ENCODE measurements at regions not wholly inside any gene's neighbourhood (a gene's known extent, or its start where the extent isn't known, plus 50 kb on each side); places are given as distances from the start of the nearest gene placed in this dataset.

DNA sequence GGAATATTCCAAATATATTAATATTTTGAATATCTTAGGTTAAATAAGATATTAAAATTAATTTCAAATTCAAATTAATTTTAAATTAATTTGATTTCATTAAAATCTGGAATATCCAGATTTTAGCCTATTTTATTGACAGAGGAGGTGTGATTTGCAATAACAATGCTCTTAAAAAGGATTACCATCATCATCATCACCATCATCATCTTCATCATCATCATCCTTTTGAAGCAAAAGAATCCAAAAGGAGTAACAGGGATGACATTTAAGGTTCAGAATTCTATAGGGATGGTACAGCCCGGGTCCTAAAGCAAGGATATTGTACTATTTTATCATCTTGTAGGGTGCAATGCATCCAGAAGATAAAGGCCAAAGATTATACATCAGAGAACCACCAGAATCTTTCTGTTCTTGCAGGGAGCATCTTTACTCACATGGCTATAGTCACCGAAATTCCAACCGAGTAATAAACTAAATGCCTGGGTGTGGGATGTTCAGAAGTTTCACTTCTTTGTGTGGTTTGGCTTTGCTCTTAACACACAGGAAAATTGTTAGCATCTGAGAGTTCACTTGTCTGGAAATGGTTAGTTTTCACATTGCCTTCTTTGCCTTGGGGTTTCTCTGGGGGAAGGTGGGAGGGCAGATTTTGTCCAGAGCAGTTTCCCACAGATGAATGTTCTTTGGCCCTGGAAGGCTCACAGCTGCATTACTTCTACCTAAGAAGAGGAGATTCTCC lies 99.1 kb upstream of the ITGA6 start:
- Mint-ChIP-seq H3K27ac (no peak overlapping the region), H3K9me3 (peaks cover 0 to 2% (median 0%) of the 10 kb centered on the region in 7 donors), H3K27me3 (peaks cover 13% of the 10 kb centered on the region), H3K4me1 (peaks cover 0 to 3% (median 0%) of the 10 kb centered on the region in 4 donors), H3K4me3 (no peak overlapping the region), H3K36me3 (no peaks in the 10 kb centered on the region)
- Histone ChIP-seq H3K27ac (ENCODE audit: insufficient read depth, low read length, poor library complexity, severe bottlenecking) (no peak overlapping the region), H3K27me3 (ENCODE audit: control insufficient read depth, insufficient read depth, low read length) (peaks cover 2% of the 10 kb centered on the region), H3K36me3 (ENCODE audit: control insufficient read depth, insufficient read depth, low read length) (no peaks in the 10 kb centered on the region), H3K4me1 (ENCODE audit: control insufficient read depth, insufficient read depth, low read length, poor library complexity, severe bottlenecking) (no peaks in the 10 kb centered on the region), H3K9me3 (ENCODE audit: control insufficient read depth in 2 of 2, low read length in 2 of 2) (no peaks in the 10 kb centered on the region), H3K4me3 (ENCODE audit: low read depth, low read length) (no peak overlapping the region)
- DNase-seq (no peak), ATAC-seq (ENCODE audit: low read depth in 2 of 2) (no peak)

DNA sequence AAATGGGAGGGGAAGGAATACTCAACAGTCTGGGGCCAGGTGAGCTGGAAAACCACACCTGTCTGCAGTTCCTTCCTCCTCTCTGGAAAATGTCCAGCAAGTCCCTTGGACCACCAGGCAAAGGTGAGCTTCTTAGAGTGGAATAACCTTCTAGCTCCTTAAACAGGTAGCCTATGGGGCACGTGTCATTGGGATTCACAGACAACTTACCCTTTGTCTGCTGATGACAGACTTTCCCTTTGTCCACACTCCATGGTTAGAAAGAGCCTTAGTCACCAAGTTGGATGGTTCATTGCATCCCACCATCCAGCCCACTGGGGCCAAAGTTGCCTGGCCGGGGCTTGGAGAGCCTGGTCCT lies 98.0 kb upstream of the ITGA6 start:
- DNase-seq (no peak), ATAC-seq (ENCODE audit: low read depth in 2 of 2) (no peak)
- peaks cover 13% of the 10 kb centered on the region for H3K27me3 Mint-ChIP-seq
- no peak overlapping the region for H3K27ac Mint-ChIP-seq
- H3K27ac ChIP-seq (ENCODE audit: insufficient read depth, low read length, poor library complexity, severe bottlenecking) = no peak overlapping the region
- H3K4me1 ChIP-seq (ENCODE audit: control insufficient read depth, insufficient read depth, low read length, poor library complexity, severe bottlenecking) = no peaks in the 10 kb centered on the region
- H3K4me3 ChIP-seq (ENCODE audit: low read depth, low read length) = no peak overlapping the region
- peaks cover 0 to 2% (median 0%) of the 10 kb centered on the region in 7 donors for H3K9me3 Mint-ChIP-seq
- H3K9me3 ChIP-seq (ENCODE audit: control insufficient read depth in 2 of 2, low read length in 2 of 2) = no peaks in the 10 kb centered on the region
- peaks cover 0 to 3% (median 0%) of the 10 kb centered on the region in 4 donors for H3K4me1 Mint-ChIP-seq
- H3K4me3 Mint-ChIP-seq = no peak overlapping the region
- no peaks in the 10 kb centered on the region for H3K36me3 ChIP-seq (ENCODE audit: control insufficient read depth, insufficient read depth, low read length)
- peaks cover 2% of the 10 kb centered on the region for H3K27me3 ChIP-seq (ENCODE audit: control insufficient read depth, insufficient read depth, low read length)
- no peaks in the 10 kb centered on the region for H3K36me3 Mint-ChIP-seq

DNA sequence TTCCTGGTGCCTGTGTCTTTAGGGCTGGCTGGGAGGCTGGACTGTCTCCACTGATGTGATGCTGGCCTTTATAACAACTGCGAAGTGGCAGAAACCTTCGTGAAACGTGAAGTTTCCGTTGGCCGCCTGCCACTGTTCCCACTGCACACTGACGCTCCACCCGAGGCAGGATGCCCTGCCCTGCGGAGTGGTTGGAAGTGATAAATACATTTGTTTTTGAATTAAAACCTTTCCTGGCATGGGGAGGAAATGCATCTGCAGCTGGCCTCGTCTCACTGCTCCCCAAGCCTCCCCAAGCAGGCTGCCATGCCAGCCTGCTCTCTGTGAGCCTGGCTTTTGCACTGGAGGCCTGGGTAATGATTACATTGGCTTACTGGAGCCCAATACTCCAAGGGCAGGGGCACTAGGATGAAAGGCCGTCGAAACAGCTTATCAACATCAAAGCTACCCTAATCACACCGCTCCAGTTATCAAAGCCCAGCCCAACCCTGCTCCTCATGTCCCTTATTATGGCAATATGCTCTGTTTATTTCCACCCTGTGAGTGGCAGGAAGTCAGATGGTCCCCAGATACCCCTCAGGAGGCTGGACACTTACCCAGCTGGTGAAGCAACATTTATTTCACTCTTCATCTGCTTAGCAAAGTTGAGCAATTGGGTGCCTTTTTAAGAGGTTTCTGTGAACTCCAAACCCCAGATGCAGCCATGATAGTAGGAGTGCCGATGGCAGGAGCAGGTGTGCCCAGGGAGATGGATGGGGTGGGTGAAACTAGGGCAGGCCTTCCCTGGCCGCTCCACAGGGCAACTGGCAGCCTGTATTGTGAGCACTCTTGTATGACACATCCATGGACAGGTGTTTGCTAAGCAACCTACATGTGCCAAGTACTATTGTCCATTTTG lies 97.4 kb upstream of the ITGA6 start:
- Mint-ChIP-seq H3K9me3 (peaks cover 0 to 2% (median 0%) of the 10 kb centered on the region in 7 donors), H3K36me3 (no peaks in the 10 kb centered on the region), H3K27ac (peak overlapping the region in 1 of 3 donors; percentile 65), H3K4me3 (no peak overlapping the region), H3K27me3 (peaks cover 13% of the 10 kb centered on the region), H3K4me1 (peaks cover 0 to 3% (median 0%) of the 10 kb centered on the region in 4 donors)
- Histone ChIP-seq H3K9me3 (ENCODE audit: control insufficient read depth in 2 of 2, low read length in 2 of 2) (no peaks in the 10 kb centered on the region), H3K27ac (ENCODE audit: insufficient read depth, low read length, poor library complexity, severe bottlenecking) (no peak overlapping the region), H3K4me1 (ENCODE audit: control insufficient read depth, insufficient read depth, low read length, poor library complexity, severe bottlenecking) (no peaks in the 10 kb centered on the region), H3K36me3 (ENCODE audit: control insufficient read depth, insufficient read depth, low read length) (no peaks in the 10 kb centered on the region), H3K27me3 (ENCODE audit: control insufficient read depth, insufficient read depth, low read length) (peaks cover 2% of the 10 kb centered on the region), H3K4me3 (ENCODE audit: low read depth, low read length) (no peak overlapping the region)
- DNase-seq (no peak), ATAC-seq (ENCODE audit: low read depth in 2 of 2) (no peak)

DNA sequence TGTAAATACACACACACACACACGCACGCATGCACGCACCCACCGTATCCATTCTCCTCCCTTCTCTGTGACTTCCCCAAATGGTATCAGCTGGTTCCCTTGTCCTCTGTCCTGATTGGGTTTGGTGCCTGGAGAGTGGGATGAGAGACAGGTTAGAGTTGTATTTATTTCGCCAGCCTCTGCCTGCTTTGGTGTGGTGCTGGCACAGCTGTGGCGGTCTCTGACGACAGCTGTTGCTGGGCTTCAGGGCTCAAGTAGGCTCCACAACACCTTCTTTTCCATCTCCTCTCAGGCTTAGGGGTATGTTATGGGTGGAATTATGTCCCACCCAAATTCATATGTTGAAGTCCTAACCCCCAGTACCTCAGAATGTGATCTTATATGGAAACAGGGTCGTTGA lies 94.9 kb upstream of the ITGA6 start:
- Histone ChIP-seq H3K27me3 (ENCODE audit: control insufficient read depth, insufficient read depth, low read length) (no peaks in the 10 kb centered on the region), H3K9me3 (ENCODE audit: control insufficient read depth in 2 of 2, low read length in 2 of 2) (no peaks in the 10 kb centered on the region), H3K27ac (ENCODE audit: insufficient read depth, low read length, poor library complexity, severe bottlenecking) (no peak overlapping the region), H3K36me3 (ENCODE audit: control insufficient read depth, insufficient read depth, low read length) (no peaks in the 10 kb centered on the region), H3K4me3 (ENCODE audit: low read depth, low read length) (no peak overlapping the region), H3K4me1 (ENCODE audit: control insufficient read depth, insufficient read depth, low read length, poor library complexity, severe bottlenecking) (no peaks in the 10 kb centered on the region)
- Mint-ChIP-seq H3K27me3 (peaks cover 17% of the 10 kb centered on the region), H3K4me1 (peaks cover 0 to 3% (median 0%) of the 10 kb centered on the region in 4 donors), H3K27ac (no peak overlapping the region), H3K9me3 (peaks cover 0 to under 1% (median 0%) of the 10 kb centered on the region in 7 donors), H3K36me3 (no peaks in the 10 kb centered on the region), H3K4me3 (no peak overlapping the region)
- DNase-seq (no peak), ATAC-seq (ENCODE audit: low read depth in 2 of 2) (no peak)

DNA sequence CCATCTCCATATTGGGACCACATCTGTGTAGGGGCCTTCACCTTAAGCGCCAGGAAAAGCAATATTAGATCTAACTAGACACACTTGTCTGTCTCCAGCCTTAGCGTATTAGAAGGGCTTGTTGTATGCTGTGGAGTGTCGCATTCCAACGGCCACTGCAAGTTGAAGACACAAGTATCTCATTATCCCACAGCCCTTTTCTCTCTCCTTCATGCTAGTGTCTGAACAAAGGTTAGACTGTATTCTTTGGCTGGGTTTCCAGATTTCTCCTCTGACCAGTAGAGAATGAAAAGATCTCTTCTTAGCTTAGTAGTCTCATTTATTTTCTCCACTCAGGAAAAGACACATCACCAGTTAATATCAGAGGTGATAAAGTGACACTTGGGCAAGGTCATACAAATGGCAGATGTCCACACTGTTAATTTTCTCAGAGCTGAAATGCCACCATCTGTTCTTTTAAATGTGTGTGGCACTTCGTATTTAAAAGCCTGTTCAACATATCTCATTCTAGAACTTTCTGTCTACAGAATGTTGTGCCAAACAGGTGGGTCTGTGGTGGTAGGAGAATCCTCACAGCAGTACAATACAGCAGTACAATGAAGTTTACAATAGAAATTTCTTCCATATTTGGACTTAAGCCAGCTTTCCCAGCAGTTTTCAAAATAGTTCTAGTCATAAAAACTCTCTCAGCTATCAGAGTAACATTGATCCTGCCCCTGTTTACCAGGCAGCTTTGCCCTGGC lies 94.0 kb upstream of the ITGA6 start:
- DNase-seq (no peak), ATAC-seq (ENCODE audit: low read depth in 2 of 2) (no peak)
- H3K27ac Mint-ChIP-seq = no peak overlapping the region
- Histone ChIP-seq H3K27me3 (ENCODE audit: control insufficient read depth, insufficient read depth, low read length) (no peaks in the 10 kb centered on the region), H3K36me3 (ENCODE audit: control insufficient read depth, insufficient read depth, low read length) (no peaks in the 10 kb centered on the region), H3K4me1 (ENCODE audit: control insufficient read depth, insufficient read depth, low read length, poor library complexity, severe bottlenecking) (no peaks in the 10 kb centered on the region), H3K4me3 (ENCODE audit: low read depth, low read length) (no peak overlapping the region), H3K9me3 (ENCODE audit: control insufficient read depth in 2 of 2, low read length in 2 of 2) (no peaks in the 10 kb centered on the region), H3K27ac (ENCODE audit: insufficient read depth, low read length, poor library complexity, severe bottlenecking) (no peak overlapping the region)
- H3K4me1 Mint-ChIP-seq = peaks cover 0 to 3% (median 0%) of the 10 kb centered on the region in 4 donors
- H3K36me3 Mint-ChIP-seq = no peaks in the 10 kb centered on the region
- H3K4me3 Mint-ChIP-seq = no peak overlapping the region
- H3K27me3 Mint-ChIP-seq = peaks cover 17% of the 10 kb centered on the region
- no peaks in the 10 kb centered on the region for H3K9me3 Mint-ChIP-seq

DNA sequence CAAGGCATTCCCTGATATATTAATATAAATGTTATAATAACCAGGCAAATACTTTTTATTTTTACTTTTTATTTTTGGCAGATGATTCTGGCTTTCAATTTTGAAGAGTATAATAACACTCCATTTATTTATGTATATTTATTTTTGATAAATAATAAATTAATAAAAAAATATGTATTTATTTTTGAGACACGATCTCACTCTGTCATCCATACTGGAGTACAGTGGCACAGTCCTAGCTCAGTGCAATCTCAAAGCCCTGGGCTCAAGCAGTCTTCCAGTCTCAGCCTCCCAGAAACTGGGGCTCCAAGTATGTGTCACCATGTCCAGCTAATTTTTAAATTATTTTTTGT lies 93.4 kb upstream of the ITGA6 start:
- H3K4me3 Mint-ChIP-seq = no peak overlapping the region
- Histone ChIP-seq H3K27ac (ENCODE audit: insufficient read depth, low read length, poor library complexity, severe bottlenecking) (no peak overlapping the region), H3K4me3 (ENCODE audit: low read depth, low read length) (no peak overlapping the region), H3K9me3 (ENCODE audit: control insufficient read depth in 2 of 2, low read length in 2 of 2) (no peaks in the 10 kb centered on the region), H3K4me1 (ENCODE audit: control insufficient read depth, insufficient read depth, low read length, poor library complexity, severe bottlenecking) (no peaks in the 10 kb centered on the region), H3K27me3 (ENCODE audit: control insufficient read depth, insufficient read depth, low read length) (no peaks in the 10 kb centered on the region), H3K36me3 (ENCODE audit: control insufficient read depth, insufficient read depth, low read length) (no peaks in the 10 kb centered on the region)
- H3K27me3 Mint-ChIP-seq = peaks cover 17% of the 10 kb centered on the region
- DNase-seq (no peak), ATAC-seq (ENCODE audit: low read depth in 2 of 2) (no peak)
- no peaks in the 10 kb centered on the region for H3K9me3 Mint-ChIP-seq
- H3K4me1 Mint-ChIP-seq = peaks cover 0 to 3% (median 0%) of the 10 kb centered on the region in 4 donors
- H3K36me3 Mint-ChIP-seq = no peaks in the 10 kb centered on the region
- H3K27ac Mint-ChIP-seq = no peak overlapping the region

DNA sequence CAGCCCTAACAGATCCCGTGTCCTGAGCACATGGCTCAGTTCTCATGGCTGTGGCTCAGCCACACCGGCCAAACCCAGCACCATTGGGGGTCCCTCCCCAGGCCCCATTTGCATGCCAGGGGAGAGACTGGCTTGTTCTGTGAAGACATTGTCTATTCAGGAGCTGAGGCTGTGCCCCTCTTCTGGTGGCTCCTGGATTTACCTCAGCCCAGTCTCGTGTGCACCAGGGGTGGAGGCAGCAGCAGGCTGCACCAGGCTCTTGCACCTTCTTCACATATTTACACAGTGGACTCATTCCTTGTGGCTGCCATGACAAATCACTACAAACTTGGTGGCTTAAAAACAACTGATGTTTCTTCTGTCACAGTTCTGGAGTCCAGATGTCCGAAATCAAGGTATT lies 92.4 kb upstream of the ITGA6 start:
- no peak overlapping the region for H3K4me3 Mint-ChIP-seq

More for the DNA sequence above, 92.4 kb upstream of the ITGA6 start:
- Mint-ChIP-seq H3K27me3 (peaks cover 24% of the 10 kb centered on the region), H3K4me1 (peaks cover 4 to 10% (median 7%) of the 10 kb centered on the region in 4 donors), H3K9me3 (peaks cover 0 to under 1% (median 0%) of the 10 kb centered on the region in 7 donors), H3K27ac (no peak overlapping the region), H3K36me3 (no peaks in the 10 kb centered on the region)
- Histone ChIP-seq H3K4me1 (ENCODE audit: control insufficient read depth, insufficient read depth, low read length, poor library complexity, severe bottlenecking) (no peaks in the 10 kb centered on the region), H3K9me3 (ENCODE audit: control insufficient read depth in 2 of 2, low read length in 2 of 2) (no peaks in the 10 kb centered on the region), H3K36me3 (ENCODE audit: control insufficient read depth, insufficient read depth, low read length) (no peaks in the 10 kb centered on the region), H3K27me3 (ENCODE audit: control insufficient read depth, insufficient read depth, low read length) (no peaks in the 10 kb centered on the region), H3K27ac (ENCODE audit: insufficient read depth, low read length, poor library complexity, severe bottlenecking) (no peak overlapping the region), H3K4me3 (ENCODE audit: low read depth, low read length) (no peak overlapping the region)
- DNase-seq (no peak), ATAC-seq (ENCODE audit: low read depth in 2 of 2) (no peak)
